Natural killer cell (primary cell): ENCODE measurements at regions not wholly inside any gene's neighbourhood (a gene's known extent, or its start where the extent isn't known, plus 50 kb on each side); places are given as distances from the start of the nearest gene placed in this dataset.
"Not testable (repeated sequence)": the region's sequence is repeated elsewhere in the genome, so short reads cannot be mapped to it uniquely, and the experiment has no call there.

Experiments used
- ATAC-seq, 3 donors: fragments of 150-1000 bp in 2 of 3; fragments of 200-7000 bp in 1 of 3; cut with Tn5 transposase; 1 replicate in 1 of 3; 2 replicates in 2 of 3; pipeline ENCODE4 v1.10.0; 2021; ENCODE audit warnings: mild to moderate bottlenecking in 2 of 3, moderate library complexity in 2 of 3
- DNase-seq, 2 donors: peaks; one replicate each; pipeline versions ENCODE4 v3.0.0 to v3.0.0-alpha.2; 2013 to 2021; ENCODE audit warnings: mixed read lengths in 1 of 2
- H3K27ac ChIP-seq: one replicate; pipeline ENCODE4 v1.5.1; 2013; ENCODE audit warnings: mild to moderate bottlenecking, low read length
- H3K27me3 ChIP-seq: one replicate; pipeline ENCODE4 v1.6.1; 2013; ENCODE audit warnings: low read length; ENCODE audit not compliant: control insufficient read depth, insufficient read depth
- H3K36me3 ChIP-seq: one replicate; pipeline ENCODE4 v1.6.1; 2013; ENCODE audit warnings: low read length; ENCODE audit not compliant: control insufficient read depth, insufficient read depth
- H3K4me1 ChIP-seq: one replicate; pipeline ENCODE4 v1.6.1; 2013; ENCODE audit warnings: low read length; ENCODE audit not compliant: control insufficient read depth, insufficient read depth
- H3K4me3 ChIP-seq: one replicate; pipeline ENCODE4 v1.5.1; 2013; ENCODE audit warnings: low read length
- H3K9me3 ChIP-seq: one replicate; pipeline ENCODE4 v1.6.1; 2013; ENCODE audit warnings: low read length; ENCODE audit not compliant: control insufficient read depth, insufficient read depth
- H3K27ac Mint-ChIP-seq, 2 donors: one replicate each; pipeline ENCODE4 v1.8.0; 2022; ENCODE audit warnings: mild to moderate bottlenecking in 2 of 2, mixed read lengths in 2 of 2, moderate library complexity in 1 of 2
- H3K27me3 Mint-ChIP-seq, 2 donors: one replicate each; pipeline ENCODE4 v1.8.0; 2022; ENCODE audit warnings: low read depth in 2 of 2, mixed read lengths in 2 of 2
- H3K36me3 Mint-ChIP-seq: one replicate; pipeline ENCODE4 v1.8.0; 2022; ENCODE audit warnings: mixed read lengths
- H3K4me1 Mint-ChIP-seq, 2 donors: one replicate each; pipeline ENCODE4 v1.8.0; 2022; ENCODE audit warnings: mixed read lengths in 2 of 2
- H3K4me3 Mint-ChIP-seq: one replicate; pipeline ENCODE4 v1.8.0; 2022; ENCODE audit warnings: mild to moderate bottlenecking, moderate library complexity, mixed read lengths
- H3K9me3 Mint-ChIP-seq, 2 donors: one replicate each; pipeline ENCODE4 v1.8.0; 2022; ENCODE audit warnings: mixed read lengths in 2 of 2
- CTCF ChIP-seq: fragments of 200-600 bp; IDR thresholded peaks from one replicate; pipeline ENCODE4 v1.8.0; 2022; ENCODE audit warnings: antibody characterized with exemption
- WGBS: methylation state at CpG from one replicate; pipeline ENCODE4 v1.1.7; 2013; ENCODE audit warnings: missing lambda C conversion rate; ENCODE audit not compliant: insufficient coverage; 5-methylcytosine and 5-hydroxymethylcytosine counted together
- intact Hi-C: fragments of 100-400 bp; cut with micrococcal nuclease; formaldehyde crosslinking; loops from one replicate; pipeline ENCODE4 v1.14.2; 2022

- intact Hi-C loops = no loop called here
- no peak for TF ChIP-seq CTCF
- no peaks in the 10 kb centered on the region for H3K9me3 Mint-ChIP-seq
- Histone ChIP-seq H3K9me3 (no peaks in the 10 kb centered on the region), H3K4me3 (no peak overlapping the region), H3K36me3 (no peaks in the 10 kb centered on the region), H3K27me3 (no peaks in the 10 kb centered on the region), H3K4me1 (peaks cover 30% of the 10 kb centered on the region), H3K27ac (no peak overlapping the region)
- H3K27ac Mint-ChIP-seq = peak overlapping the region in 1 of 2 donors; percentile 50
- H3K4me3 Mint-ChIP-seq = no peak overlapping the region
- H3K4me1 Mint-ChIP-seq = peaks cover 57 to 70% of the 10 kb centered on the region in 2 donors
- peaks cover 3 to 10% of the 10 kb centered on the region in 2 donors for H3K27me3 Mint-ChIP-seq
- no peak for ATAC-seq
- DNase-seq = no peak
- 31% methylated on average over 13 of the region's 13 CpGs for WGBS
- H3K36me3 Mint-ChIP-seq = no peaks in the 10 kb centered on the region
These were observed 141.5 kb upstream of the TOP1 start for GRCh38 chr20:40887105-40887504.

- Mint-ChIP-seq H3K27ac (peak overlapping the region in 1 of 2 donors; percentile 40), H3K4me1 (peaks cover 44 to 57% of the 10 kb centered on the region in 2 donors)
- H3K9me3 Mint-ChIP-seq, H3K36me3 ChIP-seq, H3K27me3 ChIP-seq, intact Hi-C loops, H3K27me3 Mint-ChIP-seq, H3K27ac ChIP-seq, H3K4me1 ChIP-seq, H3K9me3 ChIP-seq, H3K36me3 Mint-ChIP-seq, DNase-seq, H3K4me3 ChIP-seq, H3K4me3 Mint-ChIP-seq: not testable (repeated sequence)
- ATAC-seq = peak in 2 of 3 donors; percentile 43 to 49
- 82% methylated on average over 3 of the region's 3 CpGs for WGBS
These were observed 139.4 kb upstream of the TOP1 start for GRCh38 chr20:40889266-40889665.

- peaks cover 44 to 60% of the 10 kb centered on the region in 2 donors for H3K4me1 Mint-ChIP-seq
- H3K27me3 ChIP-seq = no peaks in the 10 kb centered on the region
- H3K27ac ChIP-seq = no peak overlapping the region
- WGBS = 95% methylated on average over 2 of the region's 2 CpGs
- peaks cover 3 to 9% of the 10 kb centered on the region in 2 donors for H3K27me3 Mint-ChIP-seq
- H3K36me3 ChIP-seq = no peaks in the 10 kb centered on the region
- intact Hi-C loops = no loop called here
- no peaks in the 10 kb centered on the region for H3K9me3 ChIP-seq
- H3K4me1 ChIP-seq = peaks cover 14% of the 10 kb centered on the region
- no peak for ATAC-seq
- no peak for TF ChIP-seq CTCF
- no peak overlapping the region for H3K27ac Mint-ChIP-seq
- H3K36me3 Mint-ChIP-seq = no peaks in the 10 kb centered on the region
- H3K4me3 ChIP-seq = no peak overlapping the region
- no peak for DNase-seq
- no peak overlapping the region for H3K4me3 Mint-ChIP-seq
- no peaks in the 10 kb centered on the region for H3K9me3 Mint-ChIP-seq
These were observed 138.4 kb upstream of the TOP1 start for GRCh38 chr20:40890181-40890580.

GRCh38 chr20:40890635-40891034 lies 138.0 kb upstream of the TOP1 start:
- Mint-ChIP-seq H3K27ac (no peak overlapping the region), H3K9me3 (no peaks in the 10 kb centered on the region), H3K4me3 (no peak overlapping the region), H3K4me1 (peaks cover 41 to 61% of the 10 kb centered on the region in 2 donors), H3K36me3 (no peaks in the 10 kb centered on the region), H3K27me3 (peaks cover 3 to 5% of the 10 kb centered on the region in 2 donors)
- Histone ChIP-seq H3K27me3 (no peaks in the 10 kb centered on the region), H3K4me1 (peaks cover 17% of the 10 kb centered on the region), H3K4me3 (no peak overlapping the region), H3K9me3 (no peaks in the 10 kb centered on the region), H3K36me3 (no peaks in the 10 kb centered on the region), H3K27ac (no peak overlapping the region)
- intact Hi-C loops = no loop called here
- no peak for DNase-seq
- ATAC-seq = no peak
- no peak for TF ChIP-seq CTCF
